Fibroblast of lung (primary cell): ENCODE measurements at regions not wholly inside any gene's neighbourhood (a gene's known extent, or its start where the extent isn't known, plus 50 kb on each side); places are given as distances from the start of the nearest gene placed in this dataset.

Source experiments
- EZH2 ChIP-seq: IDR thresholded peaks from 2 replicates; pipeline ENCODE4 v1.5.1; 2012; ENCODE audit warnings: low read length, control low read depth, mild to moderate bottlenecking; ENCODE audit errors: missing control alignments
- TF ChIP-seq, protein P1 (sequence below), 2 donors: IDR thresholded peaks in 1 of 2; conservative IDR thresholded peaks in 1 of 2; 1 replicate in 1 of 2; 2 replicates in 1 of 2; pipeline ENCODE4 v1.5.1; 2011 to 2012; ENCODE audit warnings: low read length in 2 of 2, control low read depth in 1 of 2, inconsistent platforms in 1 of 2, low read depth in 1 of 2, mild to moderate bottlenecking in 1 of 2

DNA sequence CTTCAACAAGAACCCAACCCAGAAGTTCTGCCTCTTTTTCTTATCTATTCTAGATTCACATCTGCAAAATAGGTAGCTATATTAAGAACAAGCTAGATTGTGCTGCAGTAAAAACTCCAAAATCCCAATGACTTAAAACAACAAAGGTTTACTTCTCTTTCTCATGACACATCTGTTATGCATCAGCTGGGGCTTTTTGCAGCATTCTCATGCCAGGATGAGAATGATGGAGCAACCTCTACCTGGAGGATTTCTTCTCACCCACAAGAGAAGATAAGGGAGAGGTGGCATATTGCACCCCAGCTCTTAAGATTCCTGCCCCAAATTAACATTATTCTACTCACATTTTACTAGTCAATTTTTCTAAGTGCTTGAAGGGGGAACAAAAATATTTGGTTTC, 152.3 kb upstream of the SPAG17 start:
- TF ChIP-seq, protein P1, sequence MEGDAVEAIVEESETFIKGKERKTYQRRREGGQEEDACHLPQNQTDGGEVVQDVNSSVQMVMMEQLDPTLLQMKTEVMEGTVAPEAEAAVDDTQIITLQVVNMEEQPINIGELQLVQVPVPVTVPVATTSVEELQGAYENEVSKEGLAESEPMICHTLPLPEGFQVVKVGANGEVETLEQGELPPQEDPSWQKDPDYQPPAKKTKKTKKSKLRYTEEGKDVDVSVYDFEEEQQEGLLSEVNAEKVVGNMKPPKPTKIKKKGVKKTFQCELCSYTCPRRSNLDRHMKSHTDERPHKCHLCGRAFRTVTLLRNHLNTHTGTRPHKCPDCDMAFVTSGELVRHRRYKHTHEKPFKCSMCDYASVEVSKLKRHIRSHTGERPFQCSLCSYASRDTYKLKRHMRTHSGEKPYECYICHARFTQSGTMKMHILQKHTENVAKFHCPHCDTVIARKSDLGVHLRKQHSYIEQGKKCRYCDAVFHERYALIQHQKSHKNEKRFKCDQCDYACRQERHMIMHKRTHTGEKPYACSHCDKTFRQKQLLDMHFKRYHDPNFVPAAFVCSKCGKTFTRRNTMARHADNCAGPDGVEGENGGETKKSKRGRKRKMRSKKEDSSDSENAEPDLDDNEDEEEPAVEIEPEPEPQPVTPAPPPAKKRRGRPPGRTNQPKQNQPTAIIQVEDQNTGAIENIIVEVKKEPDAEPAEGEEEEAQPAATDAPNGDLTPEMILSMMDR (conservative IDR thresholded peaks at IDR 0.05 in 1 of 2, IDR thresholded peaks at IDR 0.05 in 1 of 2; ENCODE audit: low read depth in 1 of 2, low read length in 2 of 2): no peak
- TF ChIP-seq EZH2: no peak
